GM12878 (cell line): ENCODE measurements at regions not wholly inside any gene's neighbourhood (a gene's known extent, or its start where the extent isn't known, plus 50 kb on each side); places are given as distances from the start of the nearest gene placed in this dataset.

Experiments
- ATAC-seq: fragments of 200-7000 bp; cut with Tn5 transposase; 3 replicates; pipeline ENCODE4 v1.9.1; 2020; ENCODE audit warnings: mild to moderate bottlenecking, moderate library complexity
- BruUV-seq: library from RNA; stranded (reverse); fragments of 400-500 nt; replicated peaks from 2 replicates; lab custom pipeline; 2021; lab: Mats Ljungman, UMichigan
- CTCF ChIA-PET: fragments of 300-600 bp; sonication (Branson Sonifier 250); formaldehyde crosslinking; extraction: SDS; loops from one replicate; lab custom pipeline; 2021; ENCODE audit warnings: inconsistent platforms; lab: Yijun Ruan, JAX
- POLR2A ChIA-PET: fragments of 350-600 bp; formaldehyde crosslinking; extraction: SDS; loops from one replicate; lab custom pipeline; 2021; ENCODE audit warnings: inconsistent platforms; lab: Charles Lee
- RAD21 ChIA-PET: fragments of 300-600 bp; sonication (Branson Sonifier 250); formaldehyde crosslinking; loops from one replicate; lab custom pipeline; 2023; ENCODE audit warnings: antibody characterized with exemption; ENCODE audit not compliant: unreplicated experiment; lab: Charles Lee
- SMC1A ChIA-PET: fragments of 300-600 bp; sonication (Branson Sonifier 250); formaldehyde crosslinking; loops from one replicate; lab custom pipeline; 2023; ENCODE audit not compliant: unreplicated experiment, uncharacterized antibody; lab: Charles Lee
- DNase-seq: peaks from one replicate; pipeline ENCODE4 v3.0.0-alpha.2; 2011; ENCODE audit warnings: low read depth, low spot score
- FAIRE-seq: peaks from 3 replicates; lab custom pipeline; 2011; peaks lifted over from hg19 to GRCh38; lab: Jason Lieb, UNC
- H2AFZ ChIP-seq: 2 replicates; pipeline ENCODE4 v1.6.0; 2011; ENCODE audit warnings: low read depth, low read length, control low read depth; ENCODE audit not compliant: control insufficient read depth
- H3K27ac ChIP-seq: 2 replicates; pipeline ENCODE4 v1.5.1; 2011; ENCODE audit warnings: control low read depth; ENCODE audit not compliant: control insufficient read depth, insufficient read depth
- H3K27me3 ChIP-seq, 2 experiments: replicated peaks in 1 of 2; 2 replicates each; pipeline versions ENCODE4 v1.6.0 to v1.6.1; 2011; ENCODE audit warnings: low read length in 1 of 2; ENCODE audit not compliant: control insufficient read depth in 2 of 2, insufficient read depth in 2 of 2
- H3K36me3 ChIP-seq, 2 experiments: 2 replicates each; pipeline ENCODE4 v1.5.1; 2011; ENCODE audit warnings: low read length in 1 of 2; ENCODE audit not compliant: control insufficient read depth in 2 of 2, insufficient read depth in 2 of 2
- H3K4me1 ChIP-seq: 2 replicates; pipeline ENCODE4 v1.6.1; 2011; ENCODE audit warnings: mild to moderate bottlenecking, low read length, moderate library complexity, mixed read lengths; ENCODE audit not compliant: control insufficient read depth, insufficient read depth
- H3K4me2 ChIP-seq: 2 replicates; pipeline ENCODE4 v1.6.0; 2011; ENCODE audit warnings: control low read depth; ENCODE audit not compliant: control insufficient read depth, insufficient read depth
- H3K4me3 ChIP-seq: fragments of 200-600 bp; sonication (generic); 2 replicates; pipeline ENCODE4 v1.5.1; 2016
- H3K79me2 ChIP-seq: 2 replicates; pipeline ENCODE4 v1.6.0; 2011; ENCODE audit warnings: low read length; ENCODE audit not compliant: control insufficient read depth, insufficient read depth
- H3K9ac ChIP-seq: 2 replicates; pipeline ENCODE4 v1.8.0; 2011; ENCODE audit warnings: low read length, control low read depth, mixed read lengths; ENCODE audit not compliant: control insufficient read depth, insufficient read depth
- H3K9me3 ChIP-seq: replicated peaks from 3 replicates; pipeline ENCODE4 v1.5.1; 2011; ENCODE audit warnings: mild to moderate bottlenecking, low read length; ENCODE audit not compliant: control insufficient read depth, insufficient read depth
- H4K20me1 ChIP-seq: 2 replicates; pipeline ENCODE4 v1.6.0; 2011; ENCODE audit not compliant: control insufficient read depth, insufficient read depth
- BACH1 ChIP-seq: fragments of 450-650 bp; IDR thresholded peaks from 2 replicates; pipeline ENCODE4 v1.6.1; 2017; ENCODE audit warnings: mild to moderate bottlenecking, borderline replicate concordance
- BHLHE40 ChIP-seq, 2 experiments: fragments of 450-650 bp in 1 of 2; IDR thresholded peaks; 2 replicates each; pipeline ENCODE4 v1.6.1; 2011 to 2017; ENCODE audit warnings: low read depth in 2 of 2, borderline replicate concordance in 1 of 2, improper control_type of control experiment in 1 of 2, low read length in 1 of 2, mild to moderate bottlenecking in 1 of 2
- EP300 ChIP-seq, 2 experiments: fragments of 150-350 bp in 1 of 2; IDR thresholded peaks; 2 replicates each; pipeline ENCODE4 v1.6.1; 2011 to 2012; ENCODE audit warnings: low read depth in 2 of 2, low read length in 2 of 2, borderline replicate concordance in 1 of 2, improper control_type of control experiment in 1 of 2, inconsistent platforms in 1 of 2; ENCODE audit not compliant: control insufficient read depth in 1 of 2
- ESRRA ChIP-seq: IDR thresholded peaks from 2 replicates; pipeline ENCODE4 v1.6.1; 2012; ENCODE audit warnings: mild to moderate bottlenecking, low read length, improper control_type of control experiment
- HCFC1 ChIP-seq: fragments of 150-350 bp; IDR thresholded peaks from 2 replicates; pipeline ENCODE4 v1.6.1; 2014; ENCODE audit warnings: low read length
- HDAC6 ChIP-seq: fragments of 200-600 bp; sonication (generic); IDR thresholded peaks from one replicate; pipeline ENCODE4 v1.8.0; 2017; ENCODE audit warnings: antibody characterized with exemption; ENCODE audit not compliant: unreplicated experiment
- IKZF2 ChIP-seq, 2 experiments: fragments of 450-650 bp; IDR thresholded peaks; 2 replicates each; pipeline ENCODE4 v1.6.1; 2017; ENCODE audit warnings: mild to moderate bottlenecking in 2 of 2, moderate library complexity in 2 of 2
- MTA2 ChIP-seq: fragments of 450-650 bp; IDR thresholded peaks from 2 replicates; pipeline ENCODE4 v1.6.1; 2016; ENCODE audit warnings: low read depth, mild to moderate bottlenecking, moderate library complexity
- MXI1 ChIP-seq: fragments of 150-350 bp; IDR thresholded peaks from 2 replicates; pipeline ENCODE4 v1.6.1; 2011; ENCODE audit warnings: low read depth, mild to moderate bottlenecking, inconsistent platforms, low read length, improper control_type of control experiment
- MYC ChIP-seq: IDR thresholded peaks from 2 replicates; pipeline ENCODE4 v1.6.1; 2011; ENCODE audit warnings: mild to moderate bottlenecking, low read length, moderate library complexity, inconsistent platforms; ENCODE audit not compliant: insufficient read depth, insufficient replicate concordance, insufficient read length, severe bottlenecking
- SKIL ChIP-seq: fragments of 450-650 bp; IDR thresholded peaks from 2 replicates; pipeline ENCODE4 v1.6.1; 2017; ENCODE audit warnings: mild to moderate bottlenecking, low read depth, inconsistent platforms; ENCODE audit not compliant: poor library complexity, severe bottlenecking
- SPI1 ChIP-seq: IDR thresholded peaks from 2 replicates; pipeline ENCODE4 v1.6.1; 2011; ENCODE audit warnings: low read depth, mild to moderate bottlenecking, low read length, moderate library complexity, borderline replicate concordance; ENCODE audit not compliant: insufficient read depth
- SUPT20H ChIP-seq: IDR thresholded peaks from 2 replicates; pipeline ENCODE4 v1.6.1; 2011; ENCODE audit warnings: low read depth, mild to moderate bottlenecking, low read length, moderate library complexity, borderline replicate concordance; ENCODE audit not compliant: control insufficient read depth
- SUZ12 ChIP-seq: fragments of 200-600 bp; sonication (generic); IDR thresholded peaks from one replicate; pipeline ENCODE4 v1.6.1; 2018; ENCODE audit warnings: antibody characterized with exemption, mild to moderate bottlenecking; ENCODE audit not compliant: unreplicated experiment
- ZBTB33 ChIP-seq: fragments of 450-650 bp; IDR thresholded peaks from 2 replicates; pipeline ENCODE4 v1.6.1; 2017; ENCODE audit warnings: mild to moderate bottlenecking
- ZNF274 ChIP-seq: IDR thresholded peaks from one replicate; pipeline ENCODE4 v1.8.0; 2011; ENCODE audit not compliant: insufficient read length, insufficient read depth
- ZSCAN29 ChIP-seq: fragments of 450-650 bp; IDR thresholded peaks from 2 replicates; pipeline ENCODE4 v1.6.1; 2017; ENCODE audit warnings: mild to moderate bottlenecking, moderate library complexity
- ZZZ3 ChIP-seq: IDR thresholded peaks from 2 replicates; pipeline ENCODE4 v1.6.1; 2011; ENCODE audit warnings: low read depth; ENCODE audit not compliant: control insufficient read depth, insufficient read length
- WGBS: methylation state at CpG from one replicate; pipeline ENCODE4 v1.1.6; 2016; ENCODE audit warnings: low lambda C conversion rate; ENCODE audit not compliant: insufficient replicate concordance, insufficient coverage; ENCODE audit errors: missing lambda C conversion rate; 5-methylcytosine and 5-hydroxymethylcytosine counted together
- in situ Hi-C: fragments of 300-500 bp; cut with MboI; formaldehyde crosslinking; loops from 9 replicates; pipeline ENCODE4 v1.14.3; 2018; ENCODE audit warnings: mixed read lengths
- intact Hi-C: fragments of 100-400 bp; cut with micrococcal nuclease; formaldehyde crosslinking; loops from one replicate; pipeline ENCODE4 v1.14.2; 2022; ENCODE audit not compliant: unreplicated experiment

- H3K27me3 ChIP-seq, result peaks cover 0 to 5% of the 10 kb centered on the region in 2 experiments
- no peak overlapping the region for H3K9ac ChIP-seq
- 40% methylated on average over 2 of the region's 2 CpGs for WGBS
- no peak overlapping the region for H2AFZ ChIP-seq
- CTCF ChIA-PET, result no interaction called here
- no peak for ATAC-seq
- RAD21 ChIA-PET, result no interaction called here
- no peak overlapping the region for H3K4me2 ChIP-seq
- no peaks in the 10 kb centered on the region for H3K9me3 ChIP-seq
- in situ Hi-C loops (no loop called here), intact Hi-C loops (no loop called here)
- no peak for FAIRE-seq
- TF ChIP-seq ESRRA, result no peak
- TF ChIP-seq MXI1, result no peak
- no peak for TF ChIP-seq ZBTB33
- TF ChIP-seq BACH1, result no peak
- TF ChIP-seq ZSCAN29, result no peak
- no peak for TF ChIP-seq SKIL
- no peak for TF ChIP-seq BHLHE40 (IDR thresholded peaks at IDR 0.05; ENCODE audit: borderline replicate concordance in 1 of 2, low read depth in 2 of 2, low read length in 1 of 2)
- no peak for TF ChIP-seq SPI1
- TF ChIP-seq EP300 (IDR thresholded peaks at IDR 0.05; ENCODE audit: borderline replicate concordance in 1 of 2, control insufficient read depth in 1 of 2, low read depth in 2 of 2, low read length in 2 of 2), result no peak
- no peak for TF ChIP-seq MTA2
- TF ChIP-seq HCFC1, result no peak
- no peak for TF ChIP-seq SUZ12
- TF ChIP-seq ZNF274, result no peak
- TF ChIP-seq HDAC6, result no peak
- TF ChIP-seq IKZF2 (IDR thresholded peaks at IDR 0.05), result no peak
- no peak for TF ChIP-seq SUPT20H
- no peak for TF ChIP-seq ZZZ3
- TF ChIP-seq MYC, result no peak
- H3K4me3 ChIP-seq, result no peak overlapping the region
- POLR2A ChIA-PET, result no interaction called here
- no peaks in the 10 kb centered on the region for H4K20me1 ChIP-seq
- H3K79me2 ChIP-seq, result no peaks in the 10 kb centered on the region
- H3K4me1 ChIP-seq, result no peaks in the 10 kb centered on the region
- no peak overlapping the region for H3K27ac ChIP-seq
- H3K36me3 ChIP-seq, result no peaks in the 10 kb centered on the region
- SMC1A ChIA-PET, result no interaction called here
- DNase-seq, result no peak
- no TSS peak for BruUV-seq
These were observed 71.6 kb downstream of the MCFD2 start for GRCh38 chr2:46844034-46844433.
